ENCODE measurements at regions not wholly inside any gene's neighbourhood (a gene's known extent, or its start where the extent isn't known, plus 50 kb on each side); places are given as distances from the start of the nearest gene placed in this dataset.

GRCh38 chr20:55424968-55425367 lies 580.4 kb downstream of the CBLN4 start:
- peak; percentile 25 for DNase-seq (ENCODE audit: low spot score)
- 45% methylated on average over 3 of the region's 3 CpGs for WGBS (ENCODE audit: low lambda C conversion rate, missing lambda C conversion rate)
- Histone ChIP-seq H3K9me3 (ENCODE audit: low read depth) (no peaks in the 10 kb centered on the region), H3K27ac (no peak overlapping the region), H3K4me3 (no peak overlapping the region), H3K9me2 (replicated peaks; ENCODE audit: insufficient read depth) (no peaks in the 10 kb centered on the region), H3K27me3 (no peaks in the 10 kb centered on the region), H3K4me1 (ENCODE audit: insufficient read depth) (peaks cover 4% of the 10 kb centered on the region), H2AFZ (no peak overlapping the region), H3K4me2 (no peak overlapping the region), H3K79me2 (no peaks in the 10 kb centered on the region), H4K20me1 (ENCODE audit: insufficient read depth, poor library complexity, severe bottlenecking) (no peaks in the 10 kb centered on the region), H3K36me3 (replicated peaks; ENCODE audit: insufficient read depth, low read depth) (no peaks in the 10 kb centered on the region)
- no peak for TF ChIP-seq EZH2phosphoT487 (IDR thresholded peaks at IDR 0.05; ENCODE audit: low read depth, severe bottlenecking, unreplicated experiment)
- TF ChIP-seq, protein P1, sequence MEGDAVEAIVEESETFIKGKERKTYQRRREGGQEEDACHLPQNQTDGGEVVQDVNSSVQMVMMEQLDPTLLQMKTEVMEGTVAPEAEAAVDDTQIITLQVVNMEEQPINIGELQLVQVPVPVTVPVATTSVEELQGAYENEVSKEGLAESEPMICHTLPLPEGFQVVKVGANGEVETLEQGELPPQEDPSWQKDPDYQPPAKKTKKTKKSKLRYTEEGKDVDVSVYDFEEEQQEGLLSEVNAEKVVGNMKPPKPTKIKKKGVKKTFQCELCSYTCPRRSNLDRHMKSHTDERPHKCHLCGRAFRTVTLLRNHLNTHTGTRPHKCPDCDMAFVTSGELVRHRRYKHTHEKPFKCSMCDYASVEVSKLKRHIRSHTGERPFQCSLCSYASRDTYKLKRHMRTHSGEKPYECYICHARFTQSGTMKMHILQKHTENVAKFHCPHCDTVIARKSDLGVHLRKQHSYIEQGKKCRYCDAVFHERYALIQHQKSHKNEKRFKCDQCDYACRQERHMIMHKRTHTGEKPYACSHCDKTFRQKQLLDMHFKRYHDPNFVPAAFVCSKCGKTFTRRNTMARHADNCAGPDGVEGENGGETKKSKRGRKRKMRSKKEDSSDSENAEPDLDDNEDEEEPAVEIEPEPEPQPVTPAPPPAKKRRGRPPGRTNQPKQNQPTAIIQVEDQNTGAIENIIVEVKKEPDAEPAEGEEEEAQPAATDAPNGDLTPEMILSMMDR (IDR thresholded peaks at IDR 0.05; ENCODE audit: poor library complexity), result no peak
- no peak for TF ChIP-seq EZH2 (IDR thresholded peaks at IDR 0.05; ENCODE audit: borderline replicate concordance)

DNA sequence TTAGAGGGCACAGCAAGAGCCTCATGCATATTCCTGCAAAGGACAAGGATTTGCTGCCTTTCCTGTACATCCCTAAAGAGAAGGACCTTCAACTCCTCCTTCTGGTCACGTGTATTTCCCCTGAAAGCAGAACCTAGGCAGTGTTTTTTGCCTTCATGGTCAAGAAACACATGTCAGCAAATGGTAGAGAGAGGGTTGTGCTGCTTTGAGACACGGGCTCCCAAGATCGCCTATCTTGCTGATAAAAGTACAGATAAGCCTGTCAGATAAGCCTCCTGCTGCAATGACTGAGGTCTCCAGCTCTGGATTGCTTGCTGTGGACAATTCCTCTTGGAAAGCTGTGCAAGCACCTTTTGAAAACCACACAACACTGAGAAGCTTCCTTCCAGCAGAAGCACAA lies 580.8 kb downstream of the CBLN4 start:
- no peaks in the 10 kb centered on the region for H3K79me2 ChIP-seq
- H4K20me1 ChIP-seq (ENCODE audit: insufficient read depth, poor library complexity, severe bottlenecking), result no peaks in the 10 kb centered on the region
- no peaks in the 10 kb centered on the region for H3K36me3 ChIP-seq (replicated peaks; ENCODE audit: insufficient read depth, low read depth)
- H2AFZ ChIP-seq, result no peak overlapping the region
- 11% methylated on average over 3 of the region's 3 CpGs for WGBS (ENCODE audit: low lambda C conversion rate, missing lambda C conversion rate)
- peaks cover 4% of the 10 kb centered on the region for H3K4me1 ChIP-seq (ENCODE audit: insufficient read depth)
- TF ChIP-seq, protein P1 (IDR thresholded peaks at IDR 0.05; ENCODE audit: poor library complexity), result no peak
- TF ChIP-seq EZH2 (IDR thresholded peaks at IDR 0.05; ENCODE audit: borderline replicate concordance) (no peak), EZH2phosphoT487 (IDR thresholded peaks at IDR 0.05; ENCODE audit: low read depth, severe bottlenecking, unreplicated experiment) (no peak)
- no peak for DNase-seq (ENCODE audit: low spot score)
- no peak overlapping the region for H3K27ac ChIP-seq
- no peaks in the 10 kb centered on the region for H3K9me2 ChIP-seq (replicated peaks; ENCODE audit: insufficient read depth)
- H3K9me3 ChIP-seq (ENCODE audit: low read depth), result no peaks in the 10 kb centered on the region
- no peak overlapping the region for H3K4me3 ChIP-seq
- no peaks in the 10 kb centered on the region for H3K27me3 ChIP-seq
- no peak overlapping the region for H3K4me2 ChIP-seq

- TF ChIP-seq, protein P1 (IDR thresholded peaks at IDR 0.05; ENCODE audit: poor library complexity), result no peak
- no peak for TF ChIP-seq EZH2phosphoT487 (IDR thresholded peaks at IDR 0.05; ENCODE audit: low read depth, severe bottlenecking, unreplicated experiment)
- TF ChIP-seq EZH2 (IDR thresholded peaks at IDR 0.05; ENCODE audit: borderline replicate concordance), result no peak
- peak; percentile 27 for DNase-seq (ENCODE audit: low spot score)
- WGBS (ENCODE audit: low lambda C conversion rate, missing lambda C conversion rate), result 60% methylated on average over 1 of the region's 1 CpG
- Histone ChIP-seq H3K9me3 (ENCODE audit: low read depth) (no peaks in the 10 kb centered on the region), H3K27ac (no peak overlapping the region), H3K4me1 (ENCODE audit: insufficient read depth) (peaks cover 5% of the 10 kb centered on the region), H3K27me3 (no peaks in the 10 kb centered on the region), H3K4me2 (no peak overlapping the region), H3K36me3 (replicated peaks; ENCODE audit: insufficient read depth, low read depth) (no peaks in the 10 kb centered on the region), H3K4me3 (no peak overlapping the region), H3K79me2 (no peaks in the 10 kb centered on the region), H4K20me1 (ENCODE audit: insufficient read depth, poor library complexity, severe bottlenecking) (no peaks in the 10 kb centered on the region), H3K9me2 (replicated peaks; ENCODE audit: insufficient read depth) (no peaks in the 10 kb centered on the region), H2AFZ (no peak overlapping the region)
Measured at GRCh38 chr20:55417836-55418235, 587.5 kb downstream of the CBLN4 start.
